ES-I3 (cell line): ENCODE measurements at regions not wholly inside any gene's neighbourhood (a gene's known extent, or its start where the extent isn't known, plus 50 kb on each side); places are given as distances from the start of the nearest gene placed in this dataset.

ENCODE experiments used
- H3K36me3 ChIP-seq: 2 replicates; pipeline ENCODE4 v1.6.1; 2013; ENCODE audit warnings: mild to moderate bottlenecking, low read length, control low read depth, moderate library complexity; ENCODE audit not compliant: insufficient read depth
- H3K4me1 ChIP-seq: 2 replicates; pipeline ENCODE4 v1.6.1; 2013; ENCODE audit warnings: mild to moderate bottlenecking, control low read depth, low read length; ENCODE audit not compliant: insufficient read depth
- H3K9ac ChIP-seq: 2 replicates; pipeline ENCODE4 v1.6.1; 2013; ENCODE audit warnings: low read depth, mild to moderate bottlenecking, low read length, moderate library complexity
- H3K9me3 ChIP-seq: 2 replicates; pipeline ENCODE4 v1.6.1; 2013; ENCODE audit warnings: mild to moderate bottlenecking, low read length, moderate library complexity; ENCODE audit not compliant: control insufficient read depth, insufficient read depth

- Histone ChIP-seq H3K4me1 (no peaks in the 10 kb centered on the region), H3K9ac (no peak overlapping the region), H3K9me3 (no peaks in the 10 kb centered on the region), H3K36me3 (no peaks in the 10 kb centered on the region)
Measured at GRCh38 chr21:24727803-24728440, 879.4 kb downstream of the MRPL39 start.

GRCh38 chr21:24716281-24716918 is 890.9 kb downstream of the MRPL39 start:
- H3K9me3 ChIP-seq, result no peaks in the 10 kb centered on the region
- no peaks in the 10 kb centered on the region for H3K36me3 ChIP-seq
- H3K4me1 ChIP-seq, result no peaks in the 10 kb centered on the region
- no peak overlapping the region for H3K9ac ChIP-seq

- Histone ChIP-seq H3K36me3 (no peaks in the 10 kb centered on the region), H3K9ac (no peak overlapping the region), H3K9me3 (no peaks in the 10 kb centered on the region), H3K4me1 (no peaks in the 10 kb centered on the region)
Measured at GRCh38 chr21:24714646-24715200, 892.6 kb downstream of the MRPL39 start.

- no peaks in the 10 kb centered on the region for H3K36me3 ChIP-seq
- no peaks in the 10 kb centered on the region for H3K4me1 ChIP-seq
- H3K9me3 ChIP-seq, result no peaks in the 10 kb centered on the region
- H3K9ac ChIP-seq, result no peak overlapping the region
Measured at GRCh38 chr21:24705201-24705600, 902.1 kb downstream of the MRPL39 start.

- H3K36me3 ChIP-seq, result no peaks in the 10 kb centered on the region
- no peak overlapping the region for H3K9ac ChIP-seq
- H3K4me1 ChIP-seq, result no peaks in the 10 kb centered on the region
- H3K9me3 ChIP-seq, result no peaks in the 10 kb centered on the region
Measured at GRCh38 chr21:24693779-24694178, 913.5 kb downstream of the MRPL39 start.

- Histone ChIP-seq H3K36me3 (no peaks in the 10 kb centered on the region), H3K9me3 (no peaks in the 10 kb centered on the region), H3K9ac (no peak overlapping the region)
Measured at GRCh38 chr21:24681456-24681855, 925.8 kb downstream of the MRPL39 start.

GRCh38 chr21:24671901-24672300 is 935.4 kb downstream of the MRPL39 start:
- Histone ChIP-seq H3K36me3 (no peaks in the 10 kb centered on the region), H3K9me3 (no peaks in the 10 kb centered on the region), H3K4me1 (no peaks in the 10 kb centered on the region), H3K9ac (no peak overlapping the region)

More at GRCh38 chr21:24681456-24681855, 925.8 kb downstream of the MRPL39 start:
- no peaks in the 10 kb centered on the region for H3K4me1 ChIP-seq

GRCh38 chr21:24658926-24659325 is 948.4 kb downstream of the MRPL39 start:
- no peaks in the 10 kb centered on the region for H3K36me3 ChIP-seq
- H3K4me1 ChIP-seq, result no peaks in the 10 kb centered on the region
- no peak overlapping the region for H3K9ac ChIP-seq
- no peaks in the 10 kb centered on the region for H3K9me3 ChIP-seq

- Histone ChIP-seq H3K4me1 (no peaks in the 10 kb centered on the region), H3K9me3 (no peaks in the 10 kb centered on the region)
Measured at GRCh38 chr21:24658026-24658425, 949.3 kb downstream of the MRPL39 start.

GRCh38 chr21:24649691-24650090 is 957.6 kb downstream of the MRPL39 start:
- Histone ChIP-seq H3K36me3 (no peaks in the 10 kb centered on the region), H3K9me3 (no peaks in the 10 kb centered on the region), H3K9ac (no peak overlapping the region), H3K4me1 (no peaks in the 10 kb centered on the region)

More at GRCh38 chr21:24658026-24658425, 949.3 kb downstream of the MRPL39 start:
- H3K9ac ChIP-seq, result no peak overlapping the region
- no peaks in the 10 kb centered on the region for H3K36me3 ChIP-seq

- H3K9ac ChIP-seq, result no peak overlapping the region
- no peaks in the 10 kb centered on the region for H3K36me3 ChIP-seq
- H3K9me3 ChIP-seq, result no peaks in the 10 kb centered on the region
- H3K4me1 ChIP-seq, result no peaks in the 10 kb centered on the region
Measured at GRCh38 chr21:24636696-24637095, 970.6 kb downstream of the MRPL39 start.

GRCh38 chr21:24634749-24635148 is 972.5 kb downstream of the MRPL39 start:
- no peaks in the 10 kb centered on the region for H3K9me3 ChIP-seq
- H3K9ac ChIP-seq, result no peak overlapping the region
- no peaks in the 10 kb centered on the region for H3K36me3 ChIP-seq
- no peaks in the 10 kb centered on the region for H3K4me1 ChIP-seq

- no peak overlapping the region for H3K9ac ChIP-seq
- H3K36me3 ChIP-seq, result no peaks in the 10 kb centered on the region
- no peaks in the 10 kb centered on the region for H3K4me1 ChIP-seq
- H3K9me3 ChIP-seq, result no peaks in the 10 kb centered on the region
Measured at GRCh38 chr21:24628536-24628935, 978.7 kb downstream of the MRPL39 start.

GRCh38 chr21:24628046-24628445 is 979.2 kb downstream of the MRPL39 start:
- Histone ChIP-seq H3K9ac (no peak overlapping the region), H3K36me3 (no peaks in the 10 kb centered on the region), H3K4me1 (no peaks in the 10 kb centered on the region), H3K9me3 (no peaks in the 10 kb centered on the region)

GRCh38 chr21:24617819-24618218 is 989.5 kb downstream of the MRPL39 start:
- no peaks in the 10 kb centered on the region for H3K4me1 ChIP-seq
- no peak overlapping the region for H3K9ac ChIP-seq
- no peaks in the 10 kb centered on the region for H3K36me3 ChIP-seq
- H3K9me3 ChIP-seq, result no peaks in the 10 kb centered on the region
